ENCODE measurements at regions not wholly inside any gene's neighbourhood (a gene's known extent, or its start where the extent isn't known, plus 50 kb on each side); places are given as distances from the start of the nearest gene placed in this dataset.

DNA sequence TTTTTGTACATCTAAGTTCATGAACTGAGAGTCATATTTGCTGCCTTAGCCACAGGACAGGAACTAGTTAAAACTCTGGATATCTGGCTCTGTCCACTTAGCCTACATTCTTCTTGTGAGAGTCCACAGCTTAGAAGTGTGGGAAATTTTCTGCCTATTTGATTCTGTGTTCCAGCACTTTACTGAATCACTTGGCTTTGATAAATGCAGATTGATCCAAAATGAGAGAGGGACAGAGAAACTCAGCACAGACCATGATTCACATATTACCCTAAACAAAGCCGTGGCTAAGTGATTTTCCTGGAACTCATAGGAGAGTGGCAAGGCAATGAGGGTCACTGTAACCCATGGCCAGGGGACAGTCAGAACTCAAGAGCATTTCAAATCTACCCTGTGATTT is 87.5 kb upstream of the CADPS start:
- TF ChIP-seq POLR2A (IDR thresholded peaks at IDR 0.05) (no peak), CTCF (IDR thresholded peaks at IDR 0.05) (no peak)

Measured in heart left ventricle (tissue), 13 donors.